ENCODE measurements at regions not wholly inside any gene's neighbourhood (a gene's known extent, or its start where the extent isn't known, plus 50 kb on each side); places are given as distances from the start of the nearest gene placed in this dataset.

DNA sequence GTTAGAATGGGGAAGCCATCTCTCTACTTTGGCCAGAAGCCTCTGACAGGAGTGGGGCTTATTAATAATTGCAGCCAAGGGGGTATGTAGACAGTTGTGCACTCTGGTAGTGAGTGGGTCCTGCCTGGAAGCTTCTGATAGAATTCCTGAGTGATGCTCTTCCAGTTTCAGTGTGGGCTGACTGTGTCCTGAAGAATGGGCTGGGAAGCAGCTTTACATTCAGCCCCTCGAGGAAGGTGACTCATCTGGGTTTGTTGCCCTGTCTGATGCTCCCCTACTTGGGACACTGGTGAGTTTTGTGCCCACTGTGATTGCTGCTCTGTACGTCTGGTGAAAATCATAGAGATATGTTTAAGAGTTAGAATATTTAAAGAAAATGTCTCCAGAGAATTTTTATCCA lies 444.7 kb upstream of the RBMS3 start:
- TF ChIP-seq, protein P1, sequence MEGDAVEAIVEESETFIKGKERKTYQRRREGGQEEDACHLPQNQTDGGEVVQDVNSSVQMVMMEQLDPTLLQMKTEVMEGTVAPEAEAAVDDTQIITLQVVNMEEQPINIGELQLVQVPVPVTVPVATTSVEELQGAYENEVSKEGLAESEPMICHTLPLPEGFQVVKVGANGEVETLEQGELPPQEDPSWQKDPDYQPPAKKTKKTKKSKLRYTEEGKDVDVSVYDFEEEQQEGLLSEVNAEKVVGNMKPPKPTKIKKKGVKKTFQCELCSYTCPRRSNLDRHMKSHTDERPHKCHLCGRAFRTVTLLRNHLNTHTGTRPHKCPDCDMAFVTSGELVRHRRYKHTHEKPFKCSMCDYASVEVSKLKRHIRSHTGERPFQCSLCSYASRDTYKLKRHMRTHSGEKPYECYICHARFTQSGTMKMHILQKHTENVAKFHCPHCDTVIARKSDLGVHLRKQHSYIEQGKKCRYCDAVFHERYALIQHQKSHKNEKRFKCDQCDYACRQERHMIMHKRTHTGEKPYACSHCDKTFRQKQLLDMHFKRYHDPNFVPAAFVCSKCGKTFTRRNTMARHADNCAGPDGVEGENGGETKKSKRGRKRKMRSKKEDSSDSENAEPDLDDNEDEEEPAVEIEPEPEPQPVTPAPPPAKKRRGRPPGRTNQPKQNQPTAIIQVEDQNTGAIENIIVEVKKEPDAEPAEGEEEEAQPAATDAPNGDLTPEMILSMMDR (IDR thresholded peaks at IDR 0.05; ENCODE audit: insufficient read depth, low read depth, low read length): no peak
- no peak for DNase-seq (ENCODE audit: low read depth)
- H3K4me3 ChIP-seq (ENCODE audit: low read depth, low read length): no peak overlapping the region

- DNase-seq (ENCODE audit: low read depth): no peak
- TF ChIP-seq, protein P1 (IDR thresholded peaks at IDR 0.05; ENCODE audit: insufficient read depth, low read depth, low read length): no peak
- no peak overlapping the region for H3K4me3 ChIP-seq (ENCODE audit: low read depth, low read length)
Observed at GRCh38 chr3:28840976-28841376, 439.9 kb upstream of the RBMS3 start.

- H3K4me3 ChIP-seq (ENCODE audit: low read depth, low read length): no peak overlapping the region
- TF ChIP-seq, protein P1 (IDR thresholded peaks at IDR 0.05; ENCODE audit: insufficient read depth, low read depth, low read length): no peak
- no peak for DNase-seq (ENCODE audit: low read depth)
Observed at GRCh38 chr3:28841441-28841840, 439.4 kb upstream of the RBMS3 start.

- no peak overlapping the region for H3K4me3 ChIP-seq (ENCODE audit: low read depth, low read length)
- TF ChIP-seq, protein P1 (IDR thresholded peaks at IDR 0.05; ENCODE audit: insufficient read depth, low read depth, low read length): no peak
- no peak for DNase-seq (ENCODE audit: low read depth)
Observed at GRCh38 chr3:28844298-28845005, 436.4 kb upstream of the RBMS3 start.

DNA sequence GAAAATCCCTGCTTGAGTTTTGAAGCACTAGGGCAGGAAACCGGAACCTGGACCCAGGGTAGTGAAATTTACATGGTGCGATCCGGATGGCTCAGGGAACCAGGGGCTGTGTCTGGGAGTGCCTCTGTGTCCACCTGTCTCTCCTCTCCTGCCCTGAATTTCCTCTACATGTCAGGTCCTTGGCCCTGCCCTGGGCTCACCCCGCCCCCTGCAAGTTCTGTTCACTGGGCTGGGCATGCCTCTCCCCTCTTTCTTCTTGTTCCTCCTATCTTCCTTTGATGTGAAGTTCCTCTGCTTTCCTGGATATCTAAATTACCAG lies 435.9 kb upstream of the RBMS3 start:
- no peak for DNase-seq (ENCODE audit: low read depth)
- no peak overlapping the region for H3K4me3 ChIP-seq (ENCODE audit: low read depth, low read length)
- TF ChIP-seq, protein P1 (IDR thresholded peaks at IDR 0.05; ENCODE audit: insufficient read depth, low read depth, low read length): no peak

DNA sequence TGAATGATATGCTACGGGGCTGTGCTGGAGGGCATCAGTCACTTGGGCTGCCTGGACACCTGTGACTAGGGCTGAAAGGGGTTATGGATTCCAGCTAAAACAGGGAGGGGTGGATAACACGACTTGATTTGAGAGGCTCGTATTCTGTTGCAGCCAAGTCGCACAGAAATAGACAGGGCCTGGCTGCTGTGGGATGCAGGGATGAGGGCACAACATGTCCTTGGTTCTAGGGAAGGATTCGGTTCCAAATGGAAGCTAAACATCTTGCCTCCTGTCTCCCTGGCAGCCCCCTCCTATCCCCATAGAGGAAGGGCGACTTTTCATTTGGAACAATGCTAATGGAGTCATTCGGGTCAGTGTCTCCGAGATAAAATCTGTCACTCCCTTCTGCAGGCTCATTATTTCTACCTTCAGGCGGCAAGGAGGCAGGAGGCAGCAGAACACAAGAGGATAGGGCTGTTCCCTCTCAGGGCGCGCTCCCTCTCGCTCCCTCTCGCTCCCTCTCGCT lies 433.8 kb upstream of the RBMS3 start:
- no peak overlapping the region for H3K4me3 ChIP-seq (ENCODE audit: low read depth, low read length)
- TF ChIP-seq, protein P1 (IDR thresholded peaks at IDR 0.05; ENCODE audit: insufficient read depth, low read depth, low read length): no peak
- DNase-seq (ENCODE audit: low read depth): no peak

GRCh38 chr3:28847736-28848135 lies 433.1 kb upstream of the RBMS3 start:
- DNase-seq (ENCODE audit: low read depth): no peak
- no peak overlapping the region for H3K4me3 ChIP-seq (ENCODE audit: low read depth, low read length)
- TF ChIP-seq, protein P1 (IDR thresholded peaks at IDR 0.05; ENCODE audit: insufficient read depth, low read depth, low read length): no peak
